HepG2 (cell line): ENCODE measurements at regions not wholly inside any gene's neighbourhood (a gene's known extent, or its start where the extent isn't known, plus 50 kb on each side); places are given as distances from the start of the nearest gene placed in this dataset.

Experiments
- ATAC-seq: fragments of 200-7000 bp; cut with Tn5 transposase; 3 replicates; pipeline ENCODE4 v1.9.1; 2020; ENCODE audit warnings: mild to moderate bottlenecking, moderate library complexity
- BruUV-seq: library from RNA; stranded (reverse); fragments of 400-500 nt; replicated peaks from 2 replicates; lab custom pipeline; 2021; lab: Mats Ljungman, UMichigan
- CTCF ChIA-PET: fragments of 300-600 bp; formaldehyde crosslinking; extraction: SDS; loops from one replicate; lab custom pipeline; 2021; ENCODE audit warnings: low total read pairs, inconsistent platforms, low intra/inter-chr PET ratio; lab: Yijun Ruan, JAX
- POLR2A ChIA-PET: fragments of 350-600 bp; sonication (Branson Sonifier 250); formaldehyde crosslinking; loops from one replicate; lab custom pipeline; 2020; ENCODE audit warnings: antibody characterized with exemption, inconsistent platforms; lab: Yijun Ruan, JAX
- DNase-seq: peaks from one replicate; pipeline ENCODE4 v3.0.0-alpha.2; 2015; ENCODE audit warnings: low spot score
- FAIRE-seq: peaks from 3 replicates; lab custom pipeline; 2011; peaks lifted over from hg19 to GRCh38; lab: Jason Lieb, UNC
- H2AFZ ChIP-seq: one replicate; pipeline ENCODE4 v1.6.1; 2011; ENCODE audit warnings: low read length, inconsistent platforms
- H3K27ac ChIP-seq: fragments of 300-600 bp; 3 replicates; pipeline ENCODE4 v1.8.0; 2011; ENCODE audit warnings: mixed run types, mild to moderate bottlenecking, mixed read lengths, low read length, inconsistent platforms; ENCODE audit not compliant: insufficient read depth; ENCODE audit errors: extremely low read length
- H3K27me3 ChIP-seq, 2 experiments: fragments of 200-600 bp in 1 of 2; 2 replicates in 1 of 2; 3 replicates in 1 of 2; pipeline versions ENCODE4 v1.6.0 to v1.8.0; 2011; ENCODE audit warnings: low read length in 2 of 2, mild to moderate bottlenecking in 2 of 2, moderate library complexity in 2 of 2, inconsistent platforms in 1 of 2; ENCODE audit not compliant: insufficient read depth in 2 of 2, control insufficient read depth in 1 of 2
- H3K36me3 ChIP-seq, 2 experiments: fragments of 200-600 bp in 1 of 2; replicated peaks in 1 of 2; 2 replicates in 1 of 2; 3 replicates in 1 of 2; pipeline versions ENCODE4 v1.5.1 to v1.8.0; 2011; ENCODE audit warnings: low read length in 2 of 2, inconsistent platforms in 1 of 2; ENCODE audit not compliant: insufficient read depth in 2 of 2, control insufficient read depth in 1 of 2
- H3K4me1 ChIP-seq: 2 replicates; pipeline ENCODE4 v1.5.1; 2012; ENCODE audit warnings: low read length, inconsistent platforms; ENCODE audit not compliant: insufficient read depth
- H3K4me2 ChIP-seq: 2 replicates; pipeline ENCODE4 v1.6.0; 2011; ENCODE audit warnings: low read depth, low read length, inconsistent platforms
- H3K4me3 ChIP-seq, 3 experiments: fragments of 200-600 bp in 1 of 3; sonication (generic), shearing (Covaris generic) in 1 of 3; replicated peaks in 1 of 3; 2 replicates each; pipeline ENCODE4 v1.5.1; 2011 to 2016; ENCODE audit warnings: low read length in 3 of 3, inconsistent platforms in 2 of 3, low read depth in 2 of 3, mild to moderate bottlenecking in 2 of 3, control low read depth in 1 of 3, mixed read lengths in 1 of 3; ENCODE audit not compliant: insufficient read depth in 1 of 3
- H3K79me2 ChIP-seq: one replicate; pipeline ENCODE4 v1.6.1; 2011; ENCODE audit warnings: low read length, inconsistent platforms; ENCODE audit not compliant: insufficient read depth
- H3K9ac ChIP-seq: 2 replicates; pipeline ENCODE4 v1.6.0; 2011; ENCODE audit warnings: mild to moderate bottlenecking, low read depth, low read length, inconsistent platforms; ENCODE audit not compliant: insufficient read depth
- H3K9me3 ChIP-seq: 2 replicates; pipeline ENCODE4 v1.5.1; 2012; ENCODE audit warnings: mild to moderate bottlenecking, low read length
- H4K20me1 ChIP-seq: 2 replicates; pipeline ENCODE4 v1.6.0; 2011; ENCODE audit warnings: inconsistent platforms, mild to moderate bottlenecking, low read length, moderate library complexity; ENCODE audit not compliant: insufficient read depth
- ATF7 ChIP-seq, 2 experiments: fragments of 450-650 bp in 1 of 2; sonication (generic) in 1 of 2; formaldehyde crosslinking in 1 of 2; IDR thresholded peaks; 2 replicates each; pipeline versions ENCODE4 v1.4.0 to v1.6.1; 2016 to 2020; ENCODE audit warnings: antibody characterized with exemption in 1 of 2, mild to moderate bottlenecking in 1 of 2, missing genetic modification reagents in 1 of 2
- ATM ChIP-seq: fragments of 450-650 bp; IDR thresholded peaks from 2 replicates; pipeline ENCODE4 v1.7.1; 2017; ENCODE audit warnings: mild to moderate bottlenecking, borderline replicate concordance
- RBFOX2 ChIP-seq: fragments of 200-400 bp; formaldehyde crosslinking; IDR thresholded peaks from 2 replicates; pipeline ENCODE4 v1.6.1; 2017; ENCODE audit warnings: low read depth, mild to moderate bottlenecking, low read length
- WGBS: methylation state at CpG from one replicate; pipeline ENCODE4 v1.1.6; 2017; ENCODE audit warnings: low lambda C conversion rate; 5-methylcytosine and 5-hydroxymethylcytosine counted together
- in situ Hi-C: cut with HindIII; loops from 2 replicates; pipeline ENCODE4 v1.10.0; 2017; ENCODE audit warnings: low pct_unique_long_range_greater_than_20kb; ENCODE audit not compliant: extremely low pct_ligation_motif_present
- intact Hi-C: fragments of 100-400 bp; cut with micrococcal nuclease; formaldehyde crosslinking; loops from one replicate; pipeline ENCODE4 v1.10.0; 2022; ENCODE audit not compliant: unreplicated experiment

- no peak for FAIRE-seq
These were observed 713.7 kb upstream of the POT1 start for GRCh38 chr7:125643302-125643701.

GRCh38 chr7:125641884-125642283, 712.3 kb upstream of the POT1 start:
- no peak for DNase-seq
- no peak for FAIRE-seq
- 2% methylated on average over 3 of the region's 3 CpGs for WGBS
- ATAC-seq: no peak
- Histone ChIP-seq H3K36me3 (no peaks in the 10 kb centered on the region), H4K20me1 (no peaks in the 10 kb centered on the region), H2AFZ (no peak overlapping the region), H3K27ac (no peak overlapping the region), H3K27me3 (no peaks in the 10 kb centered on the region), H3K4me1 (no peaks in the 10 kb centered on the region), H3K4me3 (no peak overlapping the region), H3K4me2 (no peak overlapping the region), H3K79me2 (no peaks in the 10 kb centered on the region)
- no TSS peak for BruUV-seq
- in situ Hi-C loops: no loop called here
- intact Hi-C loops: no loop called here
- no peak for TF ChIP-seq RBFOX2
- peak; percentile 69 for TF ChIP-seq ATF7 (IDR thresholded peaks at IDR 0.05)
- no peak for TF ChIP-seq ATF7 (CRISPR knock-in tag; IDR thresholded peaks at IDR 0.05)
- TF ChIP-seq, all 625 proteins: peak for 1
- H3K9ac ChIP-seq: no peak overlapping the region
- ChIA-PET CTCF (no interaction called here), POLR2A (no interaction called here)
- H3K9me3 ChIP-seq: peaks cover 19% of the 10 kb centered on the region

More at GRCh38 chr7:125643302-125643701, 713.7 kb upstream of the POT1 start:
- H3K79me2 ChIP-seq: no peaks in the 10 kb centered on the region
- no peak overlapping the region for H3K4me2 ChIP-seq
- no peaks in the 10 kb centered on the region for H3K36me3 ChIP-seq
- no TSS peak for BruUV-seq
- no peaks in the 10 kb centered on the region for H3K27me3 ChIP-seq
- WGBS: 58% methylated on average over 7 of the region's 7 CpGs
- DNase-seq (no peak), ATAC-seq (no peak)
- CTCF ChIA-PET: no interaction called here
- H3K27ac ChIP-seq: no peak overlapping the region
- no peaks in the 10 kb centered on the region for H4K20me1 ChIP-seq
- no peak for TF ChIP-seq ATM
- H3K9ac ChIP-seq: no peak overlapping the region
- H2AFZ ChIP-seq: no peak overlapping the region
- H3K9me3 ChIP-seq: peaks cover 9% of the 10 kb centered on the region
- H3K4me3 ChIP-seq: no peak overlapping the region
- H3K4me1 ChIP-seq: no peaks in the 10 kb centered on the region
- intact Hi-C loops (no loop called here), in situ Hi-C loops (no loop called here)
- POLR2A ChIA-PET: no interaction called here
